ENCODE measurements at regions not wholly inside any gene's neighbourhood (a gene's known extent, or its start where the extent isn't known, plus 50 kb on each side); places are given as distances from the start of the nearest gene placed in this dataset.

GRCh38 chr15:98139337-98139736 lies 178.8 kb downstream of the ARRDC4 start:
- no peaks in the 10 kb centered on the region for H3K9me3 ChIP-seq
- H3K4me1 ChIP-seq = no peaks in the 10 kb centered on the region
- H3K36me3 ChIP-seq (replicated peaks) = no peaks in the 10 kb centered on the region
- no peak overlapping the region for H3K4me3 ChIP-seq
- in situ Hi-C loops (cut with MboI; ENCODE audit: low sequenced_read_pairs) = no loop called here
- no peaks in the 10 kb centered on the region for H3K27me3 ChIP-seq (ENCODE audit: low read depth)
- no peak for DNase-seq (ENCODE audit: low spot score in 2 of 2)

- DNase-seq (ENCODE audit: low spot score in 2 of 2) = no peak
- H3K36me3 ChIP-seq (replicated peaks) = no peaks in the 10 kb centered on the region
- no peaks in the 10 kb centered on the region for H3K4me1 ChIP-seq
- in situ Hi-C loops (cut with MboI; ENCODE audit: low sequenced_read_pairs) = no loop called here
- H3K27me3 ChIP-seq (ENCODE audit: low read depth) = no peaks in the 10 kb centered on the region
- no peaks in the 10 kb centered on the region for H3K9me3 ChIP-seq
- no peak overlapping the region for H3K4me3 ChIP-seq
These were observed 182.1 kb downstream of the ARRDC4 start for GRCh38 chr15:98142572-98142971.

GRCh38 chr15:98143116-98143515 lies 182.6 kb downstream of the ARRDC4 start:
- Histone ChIP-seq H3K27me3 (ENCODE audit: low read depth) (no peaks in the 10 kb centered on the region), H3K4me3 (no peak overlapping the region), H3K9me3 (no peaks in the 10 kb centered on the region), H3K4me1 (no peaks in the 10 kb centered on the region), H3K36me3 (replicated peaks) (no peaks in the 10 kb centered on the region)
- DNase-seq (ENCODE audit: low spot score in 2 of 2) = no peak
- in situ Hi-C loops (cut with MboI; ENCODE audit: low sequenced_read_pairs) = no loop called here

- no peak overlapping the region for H3K4me3 ChIP-seq
- no peaks in the 10 kb centered on the region for H3K27me3 ChIP-seq (ENCODE audit: low read depth)
- in situ Hi-C loops (cut with MboI; ENCODE audit: low sequenced_read_pairs) = no loop called here
- no peaks in the 10 kb centered on the region for H3K4me1 ChIP-seq
- DNase-seq (ENCODE audit: low spot score in 2 of 2) = no peak
- H3K9me3 ChIP-seq = no peaks in the 10 kb centered on the region
- H3K36me3 ChIP-seq (replicated peaks) = no peaks in the 10 kb centered on the region
These were observed 183.9 kb downstream of the ARRDC4 start for GRCh38 chr15:98144388-98144787.

- in situ Hi-C loops (cut with MboI; ENCODE audit: low sequenced_read_pairs) = no loop called here
- Histone ChIP-seq H3K4me3 (no peak overlapping the region), H3K4me1 (no peaks in the 10 kb centered on the region), H3K9me3 (no peaks in the 10 kb centered on the region), H3K27me3 (ENCODE audit: low read depth) (no peaks in the 10 kb centered on the region), H3K36me3 (replicated peaks) (no peaks in the 10 kb centered on the region)
- DNase-seq (ENCODE audit: low spot score in 2 of 2) = no peak
These were observed 185.7 kb downstream of the ARRDC4 start for GRCh38 chr15:98146031-98146820.

- Histone ChIP-seq H3K9me3 (no peaks in the 10 kb centered on the region), H3K36me3 (replicated peaks) (no peaks in the 10 kb centered on the region), H3K27me3 (ENCODE audit: low read depth) (no peaks in the 10 kb centered on the region), H3K4me3 (no peak overlapping the region), H3K4me1 (no peaks in the 10 kb centered on the region)
- DNase-seq (ENCODE audit: low spot score in 2 of 2) = no peak
- in situ Hi-C loops (cut with MboI; ENCODE audit: low sequenced_read_pairs) = no loop called here
These were observed 186.9 kb downstream of the ARRDC4 start for GRCh38 chr15:98147415-98147814.

GRCh38 chr15:98150084-98150483 lies 189.6 kb downstream of the ARRDC4 start:
- in situ Hi-C loops (cut with MboI; ENCODE audit: low sequenced_read_pairs) = no loop called here
- no peaks in the 10 kb centered on the region for H3K27me3 ChIP-seq (ENCODE audit: low read depth)
- DNase-seq (ENCODE audit: low spot score in 2 of 2) = no peak
- no peak overlapping the region for H3K4me3 ChIP-seq
- H3K4me1 ChIP-seq = no peaks in the 10 kb centered on the region
- H3K36me3 ChIP-seq (replicated peaks) = no peaks in the 10 kb centered on the region
- no peaks in the 10 kb centered on the region for H3K9me3 ChIP-seq

GRCh38 chr15:98150536-98150935 lies 190.0 kb downstream of the ARRDC4 start:
- Histone ChIP-seq H3K36me3 (replicated peaks) (no peaks in the 10 kb centered on the region), H3K4me3 (no peak overlapping the region), H3K27me3 (ENCODE audit: low read depth) (no peaks in the 10 kb centered on the region), H3K4me1 (no peaks in the 10 kb centered on the region), H3K9me3 (no peaks in the 10 kb centered on the region)
- no peak for DNase-seq (ENCODE audit: low spot score in 2 of 2)
- in situ Hi-C loops (cut with MboI; ENCODE audit: low sequenced_read_pairs) = no loop called here

- no peak overlapping the region for H3K4me3 ChIP-seq
- no peaks in the 10 kb centered on the region for H3K36me3 ChIP-seq (replicated peaks)
- H3K27me3 ChIP-seq (ENCODE audit: low read depth) = no peaks in the 10 kb centered on the region
- no peaks in the 10 kb centered on the region for H3K9me3 ChIP-seq
- in situ Hi-C loops (cut with MboI; ENCODE audit: low sequenced_read_pairs) = no loop called here
- H3K4me1 ChIP-seq = no peaks in the 10 kb centered on the region
- DNase-seq (ENCODE audit: low spot score in 2 of 2) = no peak
These were observed 190.6 kb downstream of the ARRDC4 start for GRCh38 chr15:98151096-98151495.

GRCh38 chr15:98152156-98152555 lies 191.7 kb downstream of the ARRDC4 start:
- DNase-seq (ENCODE audit: low spot score in 2 of 2) = no peak
- Histone ChIP-seq H3K4me3 (no peak overlapping the region), H3K36me3 (replicated peaks) (no peaks in the 10 kb centered on the region), H3K27me3 (ENCODE audit: low read depth) (no peaks in the 10 kb centered on the region), H3K4me1 (no peaks in the 10 kb centered on the region), H3K9me3 (no peaks in the 10 kb centered on the region)
- in situ Hi-C loops (cut with MboI; ENCODE audit: low sequenced_read_pairs) = no loop called here

GRCh38 chr15:98154863-98155262 lies 194.4 kb downstream of the ARRDC4 start:
- no peaks in the 10 kb centered on the region for H3K4me1 ChIP-seq
- no peaks in the 10 kb centered on the region for H3K36me3 ChIP-seq (replicated peaks)
- no peaks in the 10 kb centered on the region for H3K27me3 ChIP-seq (ENCODE audit: low read depth)
- in situ Hi-C loops (cut with MboI; ENCODE audit: low sequenced_read_pairs) = no loop called here
- DNase-seq (ENCODE audit: low spot score in 2 of 2) = no peak
- H3K4me3 ChIP-seq = no peak overlapping the region
- no peaks in the 10 kb centered on the region for H3K9me3 ChIP-seq

- Histone ChIP-seq H3K4me3 (no peak overlapping the region), H3K9me3 (no peaks in the 10 kb centered on the region), H3K36me3 (replicated peaks) (no peaks in the 10 kb centered on the region), H3K4me1 (no peaks in the 10 kb centered on the region), H3K27me3 (ENCODE audit: low read depth) (no peaks in the 10 kb centered on the region)
- DNase-seq (ENCODE audit: low spot score in 2 of 2) = no peak
- in situ Hi-C loops (cut with MboI; ENCODE audit: low sequenced_read_pairs) = no loop called here
These were observed 194.9 kb downstream of the ARRDC4 start for GRCh38 chr15:98155356-98155755.

GRCh38 chr15:98160236-98160635 lies 199.7 kb downstream of the ARRDC4 start:
- no peaks in the 10 kb centered on the region for H3K36me3 ChIP-seq (replicated peaks)
- no peak for DNase-seq (ENCODE audit: low spot score in 2 of 2)
- in situ Hi-C loops (cut with MboI; ENCODE audit: low sequenced_read_pairs) = no loop called here
- H3K4me1 ChIP-seq = no peaks in the 10 kb centered on the region
- H3K9me3 ChIP-seq = no peaks in the 10 kb centered on the region
- H3K4me3 ChIP-seq = no peak overlapping the region
- no peaks in the 10 kb centered on the region for H3K27me3 ChIP-seq (ENCODE audit: low read depth)

GRCh38 chr15:98163319-98164045 lies 203.0 kb downstream of the ARRDC4 start:
- in situ Hi-C loops (cut with MboI; ENCODE audit: low sequenced_read_pairs) = no loop called here
- H3K4me1 ChIP-seq = no peaks in the 10 kb centered on the region
- H3K36me3 ChIP-seq (replicated peaks) = no peaks in the 10 kb centered on the region
- H3K4me3 ChIP-seq = no peak overlapping the region
- DNase-seq (ENCODE audit: low spot score in 2 of 2) = no peak
- H3K27me3 ChIP-seq (ENCODE audit: low read depth) = no peaks in the 10 kb centered on the region
- no peaks in the 10 kb centered on the region for H3K9me3 ChIP-seq

Data from HAP-1 (cell line).